OCI-LY7 (cell line): ENCODE measurements at regions not wholly inside any gene's neighbourhood (a gene's known extent, or its start where the extent isn't known, plus 50 kb on each side); places are given as distances from the start of the nearest gene placed in this dataset.

ENCODE experiments used
- BruUV-seq: library from RNA; stranded (reverse); fragments of 400-500 nt; replicated peaks from 2 replicates; lab custom pipeline; 2021; lab: Mats Ljungman, UMichigan
- CTCF ChIA-PET: fragments of 300-600 bp; sonication (Branson Sonifier 250); formaldehyde crosslinking; loops from one replicate; lab custom pipeline; 2022; ENCODE audit warnings: antibody characterized with exemption; ENCODE audit not compliant: unreplicated experiment; lab: Charles Lee
- POLR2A ChIA-PET: fragments of 300-600 bp; sonication (Branson Sonifier 250); formaldehyde crosslinking; loops from one replicate; lab custom pipeline; 2022; ENCODE audit warnings: antibody characterized with exemption; lab: Charles Lee
- DNase-seq: peaks from one replicate; pipeline ENCODE4 v3.0.0-alpha.2; 2015; ENCODE audit warnings: low spot score
- H2AFZ ChIP-seq: fragments of 200-600 bp; sonication (generic), shearing (Covaris generic); 2 replicates; pipeline ENCODE4 v1.6.1; 2014; ENCODE audit warnings: mild to moderate bottlenecking, antibody characterized with exemption, low read length, moderate library complexity
- H3K27ac ChIP-seq: fragments of 200-600 bp; sonication (generic); 2 replicates; pipeline ENCODE4 v1.5.1; 2014; ENCODE audit warnings: mixed run types, low read depth, mild to moderate bottlenecking, moderate library complexity, low read length, inconsistent platforms; ENCODE audit not compliant: poor library complexity, severe bottlenecking
- H3K36me3 ChIP-seq: fragments of 200-600 bp; sonication (generic); 2 replicates; pipeline ENCODE4 v1.6.1; 2014; ENCODE audit warnings: mild to moderate bottlenecking, antibody characterized with exemption, low read length, moderate library complexity, mixed read lengths; ENCODE audit not compliant: insufficient read depth
- H3K4me1 ChIP-seq: fragments of 200-600 bp; sonication (generic); 2 replicates; pipeline ENCODE4 v1.5.1; 2014; ENCODE audit warnings: mild to moderate bottlenecking, low read length; ENCODE audit not compliant: insufficient read depth, poor library complexity, severe bottlenecking
- H3K4me2 ChIP-seq: fragments of 200-600 bp; sonication (generic); 2 replicates; pipeline ENCODE4 v1.6.1; 2014; ENCODE audit warnings: mild to moderate bottlenecking, low read length
- H3K4me3 ChIP-seq: fragments of 200-600 bp; sonication (generic); 2 replicates; pipeline ENCODE4 v1.5.1; 2014; ENCODE audit warnings: mild to moderate bottlenecking, low read depth, low read length; ENCODE audit not compliant: poor library complexity, severe bottlenecking
- H3K79me2 ChIP-seq: fragments of 200-600 bp; sonication (generic); 2 replicates; pipeline ENCODE4 v1.6.1; 2016; ENCODE audit warnings: low read depth, mild to moderate bottlenecking, low read length, moderate library complexity, mixed read lengths; ENCODE audit not compliant: insufficient read depth
- H3K9me2 ChIP-seq: fragments of 200-600 bp; sonication (generic); 2 replicates; pipeline ENCODE4 v1.6.1; 2016; ENCODE audit warnings: mild to moderate bottlenecking, low read length, mixed read lengths; ENCODE audit not compliant: insufficient read depth
- H3K9me3 ChIP-seq: fragments of 200-600 bp; sonication (generic); 2 replicates; pipeline ENCODE4 v1.6.1; 2014; ENCODE audit warnings: mild to moderate bottlenecking, mixed run types, low read length, mixed read lengths
- H4K20me1 ChIP-seq: fragments of 200-600 bp; sonication (generic); 2 replicates; pipeline ENCODE4 v1.6.1; 2014; ENCODE audit warnings: mild to moderate bottlenecking, antibody characterized with exemption, low read length, moderate library complexity, mixed read lengths; ENCODE audit not compliant: insufficient read depth
- CTCF ChIP-seq: fragments of 200-600 bp; sonication (generic); conservative IDR thresholded peaks from 2 replicates; pipeline ENCODE4 v1.5.1; 2014; ENCODE audit warnings: mild to moderate bottlenecking, antibody characterized with exemption, low read length, moderate library complexity, mixed read lengths
- EZH2phosphoT487 ChIP-seq: fragments of 200-600 bp; sonication (generic); IDR thresholded peaks from 2 replicates; pipeline ENCODE4 v1.6.1; 2018; ENCODE audit warnings: low read depth, borderline replicate concordance, mild to moderate bottlenecking, mixed run types, antibody characterized with exemption, low read length, moderate library complexity, mixed read lengths
- intact Hi-C: fragments of 100-400 bp; cut with micrococcal nuclease; formaldehyde crosslinking; loops from one replicate; pipeline ENCODE4 v1.10.0; 2022; ENCODE audit not compliant: unreplicated experiment

GRCh38 chr15:56868170-56868569 is 50.3 kb upstream of the TCF12 start:
- Histone ChIP-seq H3K4me2 (no peak overlapping the region), H3K4me1 (no peaks in the 10 kb centered on the region), H4K20me1 (no peaks in the 10 kb centered on the region), H3K9me2 (no peaks in the 10 kb centered on the region), H3K79me2 (no peaks in the 10 kb centered on the region), H2AFZ (no peak overlapping the region), H3K4me3 (no peak overlapping the region), H3K9me3 (no peaks in the 10 kb centered on the region), H3K36me3 (no peaks in the 10 kb centered on the region), H3K27ac (no peak overlapping the region)
- intact Hi-C loops = loop anchor here (2.0 kb wide), 1 partner anchor 371 kb away; no protein-coding TSS in a partner anchor
- CTCF ChIA-PET = no interaction called here
- TF ChIP-seq EZH2phosphoT487 (no peak), CTCF (no peak)
- BruUV-seq = no TSS peak
- POLR2A ChIA-PET = interaction anchor here (1.1 kb wide), 1 partner anchor 11 kb away, joined by 4 read pairs; no protein-coding TSS in a partner anchor
- no peak for DNase-seq

- no peak for DNase-seq
- Histone ChIP-seq H2AFZ (no peak overlapping the region), H3K79me2 (no peaks in the 10 kb centered on the region), H3K9me2 (no peaks in the 10 kb centered on the region), H3K4me1 (no peaks in the 10 kb centered on the region), H4K20me1 (no peaks in the 10 kb centered on the region), H3K9me3 (no peaks in the 10 kb centered on the region), H3K4me3 (no peak overlapping the region), H3K27ac (no peak overlapping the region), H3K36me3 (no peaks in the 10 kb centered on the region), H3K4me2 (no peak overlapping the region)
- ChIA-PET CTCF (no interaction called here), POLR2A (no interaction called here)
- TF ChIP-seq CTCF (no peak), EZH2phosphoT487 (no peak)
- intact Hi-C loops = no loop called here
- no TSS peak for BruUV-seq
Measured at GRCh38 chr15:56866803-56867202, 51.6 kb upstream of the TCF12 start.

- no peaks in the 10 kb centered on the region for H3K36me3 ChIP-seq
- H2AFZ ChIP-seq = peak overlapping the region; percentile 40; the same call in 1 of the 2 replicates
- no peak overlapping the region for H3K27ac ChIP-seq
- DNase-seq = no peak
- H3K9me2 ChIP-seq = no peaks in the 10 kb centered on the region
- CTCF ChIA-PET = no interaction called here
- H3K9me3 ChIP-seq = 0 out of 2 replicates have a peak, but pooled peaks cover 3% of the 10 kb centered on the region
- intact Hi-C loops = no loop called here
- no peaks in the 10 kb centered on the region for H3K79me2 ChIP-seq
- H3K4me2 ChIP-seq = no peak overlapping the region
- BruUV-seq = no TSS peak
- TF ChIP-seq CTCF (no peak), EZH2phosphoT487 (no peak)
- POLR2A ChIA-PET = interaction anchor here (0.7 to 1.5 kb wide), 2 partner anchors 10 to 341 kb away, joined by 4 read pairs; no protein-coding TSS in a partner anchor
- no peak overlapping the region for H3K4me3 ChIP-seq
- no peaks in the 10 kb centered on the region for H3K4me1 ChIP-seq
- H4K20me1 ChIP-seq = no peaks in the 10 kb centered on the region
Measured at GRCh38 chr15:56857828-56858227, 60.6 kb upstream of the TCF12 start.
